IPS DF 6.9 (cell line): ENCODE measurements at regions not wholly inside any gene's neighbourhood (a gene's known extent, or its start where the extent isn't known, plus 50 kb on each side); places are given as distances from the start of the nearest gene placed in this dataset.

Experiments
- DNase-seq: peaks from one replicate; pipeline ENCODE4 v3.0.0-alpha.2; 2013; ENCODE audit warnings: low read depth, low spot score
- H3K27ac ChIP-seq: one replicate; pipeline ENCODE4 v1.5.1; 2013; ENCODE audit warnings: low read length, control low read depth
- H3K27me3 ChIP-seq: 2 replicates; pipeline ENCODE4 v1.6.1; 2013; ENCODE audit warnings: mild to moderate bottlenecking, low read length; ENCODE audit not compliant: control insufficient read depth, insufficient read depth
- H3K36me3 ChIP-seq: 2 replicates; pipeline ENCODE4 v1.6.1; 2013; ENCODE audit warnings: low read length; ENCODE audit not compliant: control insufficient read depth, insufficient read depth
- H3K4me1 ChIP-seq: 2 replicates; pipeline ENCODE4 v1.6.1; 2013; ENCODE audit warnings: low read length; ENCODE audit not compliant: control insufficient read depth, insufficient read depth
- H3K4me3 ChIP-seq: 2 replicates; pipeline ENCODE4 v1.5.1; 2013; ENCODE audit warnings: mild to moderate bottlenecking, low read length
- H3K9me3 ChIP-seq: 2 replicates; pipeline ENCODE4 v1.6.1; 2013; ENCODE audit warnings: low read length, inconsistent platforms; ENCODE audit not compliant: control insufficient read depth, insufficient read depth
- WGBS: extraction: QIAGEN DNeasy Blood & Tissue Kit; methylation state at CpG from one replicate; pipeline ENCODE4 v1.1.7; 2013; ENCODE audit warnings: mixed read lengths, missing lambda C conversion rate; ENCODE audit not compliant: insufficient read length, insufficient coverage; 5-methylcytosine and 5-hydroxymethylcytosine counted together

- Histone ChIP-seq H3K9me3 (no peaks in the 10 kb centered on the region), H3K27me3 (no peaks in the 10 kb centered on the region; the same call in 1 of the 2 replicates), H3K4me1 (peaks cover 8% of the 10 kb centered on the region), H3K4me3 (no peak overlapping the region), H3K27ac (no peak overlapping the region), H3K36me3 (no peaks in the 10 kb centered on the region)
- no peak for DNase-seq
- no CpG with 5 or more reads among the region's 10 CpGs for WGBS
Measured at GRCh38 chr5:172575816-172576545, 65.1 kb upstream of the NEURL1B start.

GRCh38 chr5:172575416-172575815 lies 65.6 kb upstream of the NEURL1B start:
- no CpG with 5 or more reads among the region's 8 CpGs for WGBS
- H3K4me3 ChIP-seq = no peak overlapping the region
- H3K27me3 ChIP-seq = no peaks in the 10 kb centered on the region; the same call in 1 of the 2 replicates
- H3K36me3 ChIP-seq = no peaks in the 10 kb centered on the region
- peaks cover 8% of the 10 kb centered on the region for H3K4me1 ChIP-seq
- H3K9me3 ChIP-seq = no peaks in the 10 kb centered on the region
- no peak overlapping the region for H3K27ac ChIP-seq
- no peak for DNase-seq

GRCh38 chr5:172574871-172575223 lies 66.2 kb upstream of the NEURL1B start:
- H3K27me3 ChIP-seq = no peaks in the 10 kb centered on the region; the same call in 1 of the 2 replicates
- WGBS = no CpG with 5 or more reads among the region's 3 CpGs
- H3K27ac ChIP-seq = no peak overlapping the region
- no peaks in the 10 kb centered on the region for H3K36me3 ChIP-seq
- no peaks in the 10 kb centered on the region for H3K9me3 ChIP-seq
- DNase-seq = no peak
- no peak overlapping the region for H3K4me3 ChIP-seq
- H3K4me1 ChIP-seq = peaks cover 12% of the 10 kb centered on the region

- H3K4me1 ChIP-seq = peaks cover 15% of the 10 kb centered on the region
- no peak overlapping the region for H3K27ac ChIP-seq
- WGBS = no CpG with 5 or more reads among the region's 12 CpGs
- H3K36me3 ChIP-seq = no peaks in the 10 kb centered on the region
- no peaks in the 10 kb centered on the region; the same call in 1 of the 2 replicates for H3K27me3 ChIP-seq
- DNase-seq = no peak
- no peak overlapping the region for H3K4me3 ChIP-seq
- H3K9me3 ChIP-seq = no peaks in the 10 kb centered on the region
Measured at GRCh38 chr5:172573986-172574870, 66.8 kb upstream of the NEURL1B start.

- Histone ChIP-seq H3K27me3 (no peaks in the 10 kb centered on the region; the same call in 1 of the 2 replicates), H3K9me3 (no peaks in the 10 kb centered on the region), H3K36me3 (no peaks in the 10 kb centered on the region), H3K27ac (no peak overlapping the region), H3K4me3 (no peak overlapping the region), H3K4me1 (peaks cover 15% of the 10 kb centered on the region)
- no peak for DNase-seq
- WGBS = no CpG with 5 or more reads among the region's 13 CpGs
Measured at GRCh38 chr5:172573120-172573882, 67.8 kb upstream of the NEURL1B start.

- Histone ChIP-seq H3K36me3 (no peaks in the 10 kb centered on the region), H3K27me3 (no peaks in the 10 kb centered on the region; the same call in 1 of the 2 replicates), H3K4me1 (peaks cover 15% of the 10 kb centered on the region), H3K9me3 (no peaks in the 10 kb centered on the region), H3K4me3 (no peak overlapping the region), H3K27ac (no peak overlapping the region)
- no CpG with 5 or more reads among the region's 3 CpGs for WGBS
- DNase-seq = no peak
Measured at GRCh38 chr5:172572440-172572839, 68.6 kb upstream of the NEURL1B start.

GRCh38 chr5:172571892-172572291 lies 69.2 kb upstream of the NEURL1B start:
- Histone ChIP-seq H3K4me1 (peaks cover 15% of the 10 kb centered on the region), H3K9me3 (no peaks in the 10 kb centered on the region), H3K4me3 (no peak overlapping the region), H3K36me3 (no peaks in the 10 kb centered on the region), H3K27ac (no peak overlapping the region), H3K27me3 (no peaks in the 10 kb centered on the region; the same call in 1 of the 2 replicates)
- DNase-seq = no peak
- no CpG with 5 or more reads among the region's 8 CpGs for WGBS

GRCh38 chr5:172571413-172571812 lies 69.7 kb upstream of the NEURL1B start:
- WGBS = no CpG with 5 or more reads among the region's 3 CpGs
- Histone ChIP-seq H3K36me3 (no peaks in the 10 kb centered on the region), H3K4me1 (peaks cover 15% of the 10 kb centered on the region), H3K9me3 (no peaks in the 10 kb centered on the region), H3K4me3 (no peak overlapping the region), H3K27ac (no peak overlapping the region), H3K27me3 (no peaks in the 10 kb centered on the region; the same call in 1 of the 2 replicates)
- no peak for DNase-seq

GRCh38 chr5:172570594-172571334 lies 70.3 kb upstream of the NEURL1B start:
- DNase-seq = no peak
- no peaks in the 10 kb centered on the region for H3K9me3 ChIP-seq
- H3K4me3 ChIP-seq = no peak overlapping the region
- no peaks in the 10 kb centered on the region for H3K36me3 ChIP-seq
- peaks cover 15% of the 10 kb centered on the region for H3K4me1 ChIP-seq
- H3K27me3 ChIP-seq = no peaks in the 10 kb centered on the region; the same call in 1 of the 2 replicates
- no peak overlapping the region for H3K27ac ChIP-seq
- WGBS = 100% methylated on average over 2 of the region's 3 CpGs
